BJ (cell line): ENCODE measurements at regions not wholly inside any gene's neighbourhood (a gene's known extent, or its start where the extent isn't known, plus 50 kb on each side); places are given as distances from the start of the nearest gene placed in this dataset.

ENCODE experiments used
- CTCF ChIA-PET: fragments of 350-600 bp; formaldehyde crosslinking; extraction: SDS; loops from one replicate; lab custom pipeline; 2021; ENCODE audit warnings: antibody characterized with exemption, inconsistent platforms; lab: Yijun Ruan, JAX
- POLR2A ChIA-PET: fragments of 300-600 bp; sonication (Branson Sonifier 250); formaldehyde crosslinking; extraction: SDS; loops from one replicate; lab custom pipeline; 2021; ENCODE audit warnings: antibody characterized with exemption; lab: Charles Lee
- DNase-seq: peaks from one replicate; pipeline ENCODE4 v3.0.0-alpha.2; 2011; ENCODE audit warnings: low read depth
- H3K27me3 ChIP-seq: 2 replicates; pipeline ENCODE4 v1.6.0; 2011; ENCODE audit warnings: low read length; ENCODE audit not compliant: control insufficient read depth, insufficient read depth
- H3K36me3 ChIP-seq: 2 replicates; pipeline ENCODE4 v1.5.1; 2011; ENCODE audit warnings: low read length; ENCODE audit not compliant: control insufficient read depth, insufficient read depth
- H3K4me3 ChIP-seq: 2 replicates; pipeline ENCODE4 v1.5.1; 2011; ENCODE audit warnings: low read depth, mild to moderate bottlenecking, control low read depth, low read length
- TF ChIP-seq, protein P1 (sequence below): IDR thresholded peaks from 2 replicates; pipeline ENCODE4 v1.5.1; 2011; ENCODE audit warnings: low read depth, mild to moderate bottlenecking, control low read depth, inconsistent platforms, low read length, moderate library complexity; ENCODE audit not compliant: insufficient read depth

DNA sequence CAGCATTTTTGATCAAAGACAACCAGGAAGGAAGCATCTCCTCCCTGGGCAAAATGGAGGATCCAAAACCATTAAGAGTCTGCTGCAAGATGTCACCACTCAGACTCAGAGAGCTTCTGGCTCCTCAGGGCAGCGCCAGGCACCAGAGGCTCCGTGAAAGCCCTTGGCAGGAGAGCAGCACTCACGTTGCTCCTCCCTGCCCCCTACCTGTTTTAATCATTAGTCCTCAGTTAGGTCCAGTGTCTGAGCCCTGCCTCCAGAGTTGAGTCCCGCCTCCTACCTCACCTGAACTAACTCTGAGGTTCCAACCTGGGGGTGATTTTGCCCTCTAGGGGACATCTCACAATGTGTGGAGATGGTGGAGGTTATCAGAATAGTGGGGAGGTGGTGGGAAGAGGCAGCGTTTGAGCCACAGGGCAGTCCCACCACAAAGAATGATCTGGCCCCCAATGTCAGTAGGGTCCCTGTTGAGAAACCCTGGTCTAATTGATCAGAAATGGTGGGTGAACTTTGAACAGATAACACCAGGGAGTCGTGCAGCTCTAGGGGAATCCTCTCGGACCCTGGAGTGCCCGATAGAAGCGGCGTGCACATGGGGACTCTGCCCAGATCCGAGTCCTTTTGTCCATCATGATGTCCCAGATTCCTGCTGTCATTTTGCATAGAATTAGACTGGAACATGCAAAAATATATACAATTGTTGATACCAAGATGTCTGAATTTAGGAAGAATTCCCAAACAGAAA, 156.7 kb upstream of the DIO3 start:
- no peaks in the 10 kb centered on the region for H3K27me3 ChIP-seq
- no peak for DNase-seq
- no peak overlapping the region for H3K4me3 ChIP-seq
- POLR2A ChIA-PET, result interaction anchor here (0.6 kb wide), 1 partner anchor 1490 kb away, joined by 13 read pairs; no protein-coding TSS in a partner anchor
- CTCF ChIA-PET, result no interaction called here
- H3K36me3 ChIP-seq, result no peaks in the 10 kb centered on the region
- TF ChIP-seq, protein P1, sequence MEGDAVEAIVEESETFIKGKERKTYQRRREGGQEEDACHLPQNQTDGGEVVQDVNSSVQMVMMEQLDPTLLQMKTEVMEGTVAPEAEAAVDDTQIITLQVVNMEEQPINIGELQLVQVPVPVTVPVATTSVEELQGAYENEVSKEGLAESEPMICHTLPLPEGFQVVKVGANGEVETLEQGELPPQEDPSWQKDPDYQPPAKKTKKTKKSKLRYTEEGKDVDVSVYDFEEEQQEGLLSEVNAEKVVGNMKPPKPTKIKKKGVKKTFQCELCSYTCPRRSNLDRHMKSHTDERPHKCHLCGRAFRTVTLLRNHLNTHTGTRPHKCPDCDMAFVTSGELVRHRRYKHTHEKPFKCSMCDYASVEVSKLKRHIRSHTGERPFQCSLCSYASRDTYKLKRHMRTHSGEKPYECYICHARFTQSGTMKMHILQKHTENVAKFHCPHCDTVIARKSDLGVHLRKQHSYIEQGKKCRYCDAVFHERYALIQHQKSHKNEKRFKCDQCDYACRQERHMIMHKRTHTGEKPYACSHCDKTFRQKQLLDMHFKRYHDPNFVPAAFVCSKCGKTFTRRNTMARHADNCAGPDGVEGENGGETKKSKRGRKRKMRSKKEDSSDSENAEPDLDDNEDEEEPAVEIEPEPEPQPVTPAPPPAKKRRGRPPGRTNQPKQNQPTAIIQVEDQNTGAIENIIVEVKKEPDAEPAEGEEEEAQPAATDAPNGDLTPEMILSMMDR, result no peak

DNA sequence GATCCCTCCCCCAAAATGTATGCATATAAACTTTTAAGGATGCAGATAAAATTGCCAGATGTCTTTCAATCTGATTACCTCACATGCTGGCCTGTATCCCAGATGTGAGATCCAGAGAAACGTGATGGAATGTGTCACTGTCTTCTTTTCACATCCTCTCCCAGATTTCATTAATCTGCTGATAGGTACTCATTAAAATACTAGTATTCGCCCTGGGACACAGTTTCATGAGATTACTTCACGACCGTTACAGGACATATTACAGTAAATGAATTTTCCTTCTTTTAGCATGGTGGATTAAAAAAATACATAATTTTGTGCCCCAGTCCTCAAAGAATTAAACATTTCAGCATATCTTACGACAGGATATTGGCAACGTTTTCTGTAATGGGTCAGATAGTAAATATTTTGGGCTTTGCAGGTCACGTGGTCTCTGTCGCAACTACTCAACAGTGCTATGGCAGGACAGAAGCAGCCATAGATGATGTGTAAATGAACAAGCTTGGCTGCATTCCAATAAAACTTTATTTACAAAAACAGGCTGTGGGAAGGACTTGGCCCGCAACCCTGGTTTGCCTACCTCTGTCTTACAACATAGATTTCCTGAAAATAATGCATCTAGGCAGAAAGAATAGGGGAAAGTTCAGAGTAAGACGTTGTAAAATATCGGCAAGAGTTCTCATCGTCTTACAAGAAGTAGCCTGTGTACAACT, 156.0 kb upstream of the DIO3 start:
- no peak for DNase-seq
- CTCF ChIA-PET, result no interaction called here

DNA sequence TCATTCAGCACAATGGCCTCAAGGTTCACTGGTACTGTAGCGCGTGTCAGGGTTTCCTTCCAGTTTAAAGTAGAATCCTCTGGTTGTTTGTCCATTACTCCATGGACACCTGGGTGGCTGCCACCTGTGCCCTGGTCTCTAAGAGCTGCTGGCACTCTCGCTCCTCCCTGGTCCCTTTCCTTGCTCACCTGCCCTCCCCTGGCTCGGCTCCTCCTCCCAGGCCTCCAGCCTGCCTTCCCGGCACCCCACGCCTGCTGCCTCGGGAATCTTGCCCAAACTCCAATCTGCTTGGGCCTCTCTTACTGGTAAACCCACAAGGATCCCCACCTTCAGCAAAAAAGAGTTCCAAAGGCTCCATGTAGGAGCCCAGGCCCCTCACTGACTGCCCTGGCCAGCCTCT, 154.4 kb upstream of the DIO3 start:
- ChIA-PET POLR2A (no interaction called here), CTCF (no interaction called here)
- no peak for DNase-seq
- Histone ChIP-seq H3K4me3 (no peak overlapping the region), H3K36me3 (no peaks in the 10 kb centered on the region), H3K27me3 (no peaks in the 10 kb centered on the region)
- TF ChIP-seq, protein P1, result no peak

More for the DNA sequence above, 156.0 kb upstream of the DIO3 start:
- H3K27me3 ChIP-seq, result no peaks in the 10 kb centered on the region
- POLR2A ChIA-PET, result no interaction called here
- H3K36me3 ChIP-seq, result no peaks in the 10 kb centered on the region
- H3K4me3 ChIP-seq, result no peak overlapping the region
- TF ChIP-seq, protein P1, result no peak

DNA sequence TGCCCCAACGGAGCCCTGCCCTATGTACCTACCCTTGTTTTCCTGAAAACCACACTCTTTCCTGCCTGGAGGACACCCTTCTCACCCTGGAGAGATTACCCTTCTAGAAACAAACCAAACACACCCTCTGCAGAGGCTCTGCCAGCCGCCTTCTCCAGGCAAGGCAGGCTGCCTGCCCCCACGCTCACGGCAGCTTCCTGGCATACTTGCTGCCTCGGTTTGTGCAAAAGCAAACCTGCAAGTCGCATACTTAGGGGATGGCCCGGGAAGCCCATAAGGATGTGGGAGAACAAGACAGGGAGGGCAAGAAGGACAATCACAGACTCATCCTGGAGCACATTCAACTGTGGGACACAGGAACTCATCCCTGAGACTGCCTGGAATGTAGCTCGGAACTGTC, 154.0 kb upstream of the DIO3 start:
- TF ChIP-seq, protein P1, result no peak
- ChIA-PET CTCF (no interaction called here), POLR2A (no interaction called here)
- Histone ChIP-seq H3K4me3 (no peak overlapping the region), H3K36me3 (no peaks in the 10 kb centered on the region), H3K27me3 (no peaks in the 10 kb centered on the region)
- no peak for DNase-seq

DNA sequence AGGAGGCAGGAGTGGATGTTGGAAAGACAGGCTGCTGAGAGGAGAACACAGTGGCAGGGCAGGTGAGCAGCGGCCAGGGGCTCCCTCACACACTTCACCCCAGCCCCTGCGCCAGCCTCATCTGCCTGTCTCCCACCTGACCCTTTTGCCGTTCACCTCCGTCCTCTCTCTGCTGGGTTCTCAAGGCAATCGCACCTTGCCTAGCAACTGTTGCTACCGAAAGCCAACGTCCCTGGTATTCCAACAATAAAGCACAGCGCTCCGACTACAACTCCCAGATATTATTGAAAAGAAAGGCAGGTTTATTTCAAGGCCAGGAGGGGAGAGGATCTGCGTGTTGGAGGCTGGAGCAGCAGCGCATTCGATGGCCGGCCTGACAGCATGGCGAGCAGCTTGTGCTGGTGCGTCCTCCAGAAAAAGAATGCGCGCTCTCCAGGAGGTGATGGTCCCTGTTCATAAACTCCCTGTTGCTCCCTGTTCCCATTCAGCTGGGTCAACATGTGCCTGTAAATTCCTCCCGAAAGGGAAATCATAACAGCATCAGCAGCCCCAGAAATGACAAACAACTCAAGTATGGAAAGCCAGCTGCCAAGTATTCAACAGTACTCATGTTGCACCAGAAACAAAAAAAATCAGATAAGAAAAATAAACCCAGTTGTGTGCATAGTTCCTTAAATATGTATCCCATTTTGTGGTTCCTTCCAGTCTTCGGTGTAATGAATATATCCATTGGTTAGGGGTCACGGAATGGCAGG, 153.0 kb upstream of the DIO3 start:
- POLR2A ChIA-PET, result no interaction called here
- TF ChIP-seq, protein P1, result no peak
- DNase-seq, result peak; percentile 87
- H3K4me3 ChIP-seq, result no peak overlapping the region
- H3K27me3 ChIP-seq, result no peaks in the 10 kb centered on the region
- H3K36me3 ChIP-seq, result no peaks in the 10 kb centered on the region
- CTCF ChIA-PET, result interaction anchor here (1.4 kb wide), 1 partner anchor 8 kb away, joined by 3 read pairs; no protein-coding TSS in a partner anchor
